GM18505 (cell line): ENCODE measurements at regions not wholly inside any gene's neighbourhood (a gene's known extent, or its start where the extent isn't known, plus 50 kb on each side); places are given as distances from the start of the nearest gene placed in this dataset.
"Not testable (repeated sequence)": the region's sequence is repeated elsewhere in the genome, so short reads cannot be mapped to it uniquely, and the experiment has no call there.

Experiments
- ATAC-seq: cut with Tn5 transposase; IDR thresholded peaks from one replicate; pipeline ENCODE4 v1.9.1; 2021; ENCODE audit not compliant: unreplicated experiment
- POLR2A ChIP-seq: IDR thresholded peaks from 4 replicates; pipeline ENCODE4 v1.6.1; 2011; ENCODE audit warnings: borderline replicate concordance; ENCODE audit not compliant: insufficient read depth, insufficient read length; ENCODE audit errors: extremely low read depth

- TF ChIP-seq POLR2A: no peak
- ATAC-seq: no peak
These were observed 824.0 kb upstream of the ARRDC3 start for GRCh38 chr5:92207151-92207550.

GRCh38 chr5:92206681-92207080 is 823.6 kb upstream of the ARRDC3 start:
- no peak for TF ChIP-seq POLR2A
- no peak for ATAC-seq

- ATAC-seq: not testable (repeated sequence)
These were observed 815.9 kb upstream of the ARRDC3 start for GRCh38 chr5:92199035-92199434.

- no peak for TF ChIP-seq POLR2A
- no peak for ATAC-seq
These were observed 798.5 kb upstream of the ARRDC3 start for GRCh38 chr5:92181656-92182055.

- no peak for ATAC-seq
These were observed 797.3 kb upstream of the ARRDC3 start for GRCh38 chr5:92180391-92180790.

GRCh38 chr5:92179651-92180050 is 796.5 kb upstream of the ARRDC3 start:
- no peak for TF ChIP-seq POLR2A
- ATAC-seq: no peak

More at GRCh38 chr5:92180391-92180790, 797.3 kb upstream of the ARRDC3 start:
- no peak for TF ChIP-seq POLR2A

GRCh38 chr5:92177926-92178487 is 794.9 kb upstream of the ARRDC3 start:
- TF ChIP-seq POLR2A: no peak
- ATAC-seq: no peak

- ATAC-seq: no peak
- TF ChIP-seq POLR2A: no peak
These were observed 780.8 kb upstream of the ARRDC3 start for GRCh38 chr5:92163906-92164305.

GRCh38 chr5:92147798-92148197 is 764.7 kb upstream of the ARRDC3 start:
- ATAC-seq: no peak
- no peak for TF ChIP-seq POLR2A

- TF ChIP-seq POLR2A: no peak
- no peak for ATAC-seq
These were observed 764.1 kb upstream of the ARRDC3 start for GRCh38 chr5:92147266-92147665.

GRCh38 chr5:92145852-92146251 is 762.7 kb upstream of the ARRDC3 start:
- no peak for ATAC-seq
- TF ChIP-seq POLR2A: no peak

- no peak for ATAC-seq
- no peak for TF ChIP-seq POLR2A
These were observed 761.7 kb upstream of the ARRDC3 start for GRCh38 chr5:92144824-92145223.

- not testable (repeated sequence) for ATAC-seq
These were observed 749.3 kb upstream of the ARRDC3 start for GRCh38 chr5:92132294-92132908.

- ATAC-seq: no peak
- TF ChIP-seq POLR2A: no peak
These were observed 743.1 kb upstream of the ARRDC3 start for GRCh38 chr5:92126182-92126581.

GRCh38 chr5:92119110-92119509 is 736.0 kb upstream of the ARRDC3 start:
- ATAC-seq: no peak
- TF ChIP-seq POLR2A: no peak
